Cardiac muscle cell (in vitro differentiated cells and primary cell): ENCODE measurements at regions not wholly inside any gene's neighbourhood (a gene's known extent, or its start where the extent isn't known, plus 50 kb on each side); places are given as distances from the start of the nearest gene placed in this dataset.

ENCODE experiments used
- DNase-seq, 2 donors: peaks; one replicate each; pipeline versions ENCODE4 v3.0.0 to v3.0.0-alpha.2; 2010 to 2017; ENCODE audit warnings: low read depth in 1 of 2, low spot score in 1 of 2
- H3K27ac ChIP-seq: fragments of 200-600 bp; sonication (generic); 2 replicates; pipeline ENCODE4 v1.5.1; 2016
- H3K27me3 ChIP-seq: fragments of 200-600 bp; sonication (generic); 2 replicates; pipeline ENCODE4 v1.6.0; 2016; ENCODE audit warnings: control low read depth
- H3K36me3 ChIP-seq: fragments of 200-600 bp; sonication (generic); 2 replicates; pipeline ENCODE4 v1.5.1; 2016; ENCODE audit warnings: control low read depth
- H3K4me1 ChIP-seq: fragments of 200-600 bp; sonication (generic); 2 replicates; pipeline ENCODE4 v1.8.1; 2017; ENCODE audit warnings: low read depth, mild to moderate bottlenecking, mixed run types
- H3K4me3 ChIP-seq: fragments of 200-600 bp; sonication (generic); 2 replicates; pipeline ENCODE4 v1.5.1; 2016; ENCODE audit warnings: mild to moderate bottlenecking
- H3K9me3 ChIP-seq: fragments of 200-600 bp; sonication (generic); 2 replicates; pipeline ENCODE4 v1.5.1; 2017; ENCODE audit warnings: low read depth, mild to moderate bottlenecking, control low read depth
- TF ChIP-seq, protein P1 (sequence below): IDR thresholded peaks from 2 replicates; pipeline ENCODE4 v1.5.1; 2012; ENCODE audit warnings: low read depth, mild to moderate bottlenecking, low read length

GRCh38 chr20:60203451-60203850, 245.2 kb downstream of the CDH26 start:
- TF ChIP-seq, protein P1, sequence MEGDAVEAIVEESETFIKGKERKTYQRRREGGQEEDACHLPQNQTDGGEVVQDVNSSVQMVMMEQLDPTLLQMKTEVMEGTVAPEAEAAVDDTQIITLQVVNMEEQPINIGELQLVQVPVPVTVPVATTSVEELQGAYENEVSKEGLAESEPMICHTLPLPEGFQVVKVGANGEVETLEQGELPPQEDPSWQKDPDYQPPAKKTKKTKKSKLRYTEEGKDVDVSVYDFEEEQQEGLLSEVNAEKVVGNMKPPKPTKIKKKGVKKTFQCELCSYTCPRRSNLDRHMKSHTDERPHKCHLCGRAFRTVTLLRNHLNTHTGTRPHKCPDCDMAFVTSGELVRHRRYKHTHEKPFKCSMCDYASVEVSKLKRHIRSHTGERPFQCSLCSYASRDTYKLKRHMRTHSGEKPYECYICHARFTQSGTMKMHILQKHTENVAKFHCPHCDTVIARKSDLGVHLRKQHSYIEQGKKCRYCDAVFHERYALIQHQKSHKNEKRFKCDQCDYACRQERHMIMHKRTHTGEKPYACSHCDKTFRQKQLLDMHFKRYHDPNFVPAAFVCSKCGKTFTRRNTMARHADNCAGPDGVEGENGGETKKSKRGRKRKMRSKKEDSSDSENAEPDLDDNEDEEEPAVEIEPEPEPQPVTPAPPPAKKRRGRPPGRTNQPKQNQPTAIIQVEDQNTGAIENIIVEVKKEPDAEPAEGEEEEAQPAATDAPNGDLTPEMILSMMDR, result no peak
- Histone ChIP-seq H3K4me1 (no peaks in the 10 kb centered on the region), H3K27ac (no peak overlapping the region), H3K9me3 (no peaks in the 10 kb centered on the region), H3K4me3 (no peak overlapping the region), H3K27me3 (no peaks in the 10 kb centered on the region), H3K36me3 (no peaks in the 10 kb centered on the region)
- DNase-seq, result no peak

DNA sequence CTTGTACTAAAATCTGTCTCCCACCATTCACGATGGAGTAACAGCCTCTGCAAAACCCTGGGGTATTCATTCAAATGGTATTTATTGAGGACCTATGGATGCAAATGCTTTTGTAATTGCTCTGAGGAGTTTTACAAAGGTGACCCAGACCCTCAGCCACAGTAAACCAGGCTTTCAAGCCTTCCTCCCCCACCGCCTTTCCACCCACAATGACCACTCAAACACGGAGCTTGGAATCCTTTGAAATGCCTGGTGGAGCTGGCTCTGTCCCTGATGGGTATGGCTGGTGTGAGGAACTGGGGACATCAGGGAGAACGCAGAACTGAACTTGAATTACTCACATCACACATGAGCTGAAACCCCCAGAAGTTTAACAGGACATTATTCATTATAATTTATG, 246.4 kb downstream of the CDH26 start:
- no peak overlapping the region for H3K4me3 ChIP-seq
- H3K9me3 ChIP-seq, result no peaks in the 10 kb centered on the region
- H3K27ac ChIP-seq, result no peak overlapping the region
- H3K27me3 ChIP-seq, result no peaks in the 10 kb centered on the region
- TF ChIP-seq, protein P1, result no peak
- no peaks in the 10 kb centered on the region for H3K36me3 ChIP-seq
- no peaks in the 10 kb centered on the region for H3K4me1 ChIP-seq
- DNase-seq, result no peak

DNA sequence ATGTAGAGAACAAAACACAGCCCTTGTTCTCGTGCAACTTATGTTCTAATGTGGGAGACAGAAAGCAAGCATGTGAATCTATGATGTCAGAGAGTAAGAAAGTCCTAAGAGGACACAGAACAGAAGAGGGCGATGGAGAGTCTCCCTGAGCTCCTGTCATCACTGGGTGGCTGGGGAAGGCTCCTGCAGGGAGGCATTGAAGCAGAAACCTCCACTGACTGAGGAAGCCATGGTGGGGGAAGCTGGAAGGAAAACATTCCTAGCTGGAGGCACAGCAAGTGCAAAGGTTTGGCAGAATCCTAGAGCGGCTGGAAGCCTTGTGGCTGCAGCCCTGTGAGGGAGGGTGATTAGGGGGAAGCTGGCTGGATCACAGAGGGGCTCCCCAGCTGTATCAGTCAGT, 248.0 kb downstream of the CDH26 start:
- Histone ChIP-seq H3K4me1 (no peaks in the 10 kb centered on the region), H3K27me3 (no peaks in the 10 kb centered on the region), H3K4me3 (no peak overlapping the region), H3K36me3 (no peaks in the 10 kb centered on the region), H3K27ac (no peak overlapping the region), H3K9me3 (no peaks in the 10 kb centered on the region)
- TF ChIP-seq, protein P1, result peak; percentile 10
- peak; percentile 8 to 27 for DNase-seq

DNA sequence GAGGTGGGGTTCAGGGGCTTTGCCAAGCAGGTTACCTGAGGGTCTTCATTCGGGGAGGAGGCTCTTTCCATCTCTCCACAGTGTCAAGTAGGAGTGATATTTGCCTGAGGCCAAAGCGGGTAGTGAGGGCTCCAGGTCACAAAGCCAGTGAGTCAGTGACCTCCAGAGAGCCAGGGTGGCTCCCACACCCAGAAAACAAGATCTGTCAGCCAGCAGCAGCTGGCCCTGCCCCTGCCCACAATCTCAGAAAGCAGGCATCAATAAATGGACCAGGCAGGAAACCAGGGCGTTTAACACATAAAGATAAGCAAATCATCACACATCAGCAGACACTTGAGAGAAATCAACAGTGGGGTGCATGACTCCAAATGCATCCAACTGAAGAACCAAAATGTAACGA, 250.8 kb downstream of the CDH26 start:
- no peaks in the 10 kb centered on the region for H3K27me3 ChIP-seq
- H3K27ac ChIP-seq, result no peak overlapping the region
- H3K9me3 ChIP-seq, result no peaks in the 10 kb centered on the region
- H3K36me3 ChIP-seq, result no peaks in the 10 kb centered on the region
- TF ChIP-seq, protein P1, result no peak
- no peak for DNase-seq
- no peak overlapping the region for H3K4me3 ChIP-seq
- no peaks in the 10 kb centered on the region for H3K4me1 ChIP-seq

DNA sequence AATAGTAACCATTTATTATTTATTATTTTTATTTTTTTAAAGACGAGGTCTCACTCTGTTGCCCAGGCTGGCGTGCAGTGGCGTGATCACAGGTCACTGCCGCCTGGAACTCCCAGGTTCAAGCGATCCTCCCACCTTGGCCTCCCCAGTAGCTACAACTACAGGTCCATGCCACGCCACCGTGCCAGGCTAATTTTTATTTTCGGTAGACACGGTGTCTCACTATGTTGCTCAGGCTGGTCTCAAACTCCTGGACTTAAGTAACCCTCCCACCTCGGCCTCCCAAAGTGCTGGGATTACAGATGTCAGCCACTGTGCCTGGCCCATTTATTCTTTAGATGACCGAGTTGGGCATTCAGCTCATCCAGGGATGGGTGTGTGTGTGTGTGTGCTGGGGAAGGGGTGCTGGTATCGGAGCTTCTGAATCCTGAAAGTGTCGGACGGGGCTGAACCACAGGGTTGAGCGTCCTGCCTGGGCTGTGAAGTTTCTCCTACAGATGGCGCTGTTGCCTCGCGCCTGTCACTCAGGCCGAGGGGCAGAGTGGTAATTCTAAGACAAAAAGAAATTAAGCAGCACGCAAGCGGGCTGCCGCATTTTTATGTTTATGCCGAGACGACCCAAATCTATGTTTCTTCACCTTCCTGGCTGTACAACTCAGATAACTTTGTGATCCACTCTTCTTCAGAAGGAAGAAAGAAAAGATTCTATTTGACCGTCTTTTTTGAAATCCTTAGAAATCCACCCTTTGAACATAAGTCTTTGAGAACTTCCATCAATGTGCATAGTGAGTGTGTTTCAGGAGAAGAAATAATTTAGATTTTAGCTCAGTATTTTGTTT, 252.8 kb downstream of the CDH26 start:
- TF ChIP-seq, protein P1, result peak; percentile 65
- DNase-seq, result peak; percentile 52 to 72
- no peaks in the 10 kb centered on the region for H3K4me1 ChIP-seq

More for the DNA sequence above, 252.8 kb downstream of the CDH26 start:
- no peak overlapping the region for H3K4me3 ChIP-seq
- H3K36me3 ChIP-seq, result no peaks in the 10 kb centered on the region
- no peaks in the 10 kb centered on the region for H3K9me3 ChIP-seq
- no peak overlapping the region for H3K27ac ChIP-seq
- no peaks in the 10 kb centered on the region for H3K27me3 ChIP-seq
